NCI-H2227 treated with DMSO at 0.1 percent for 48 hours (cell line): ENCODE measurements at regions not wholly inside any gene's neighbourhood (a gene's known extent, or its start where the extent isn't known, plus 50 kb on each side); places are given as distances from the start of the nearest gene placed in this dataset.
"Not testable (repeated sequence)": the region's sequence is repeated elsewhere in the genome, so short reads cannot be mapped to it uniquely, and the experiment has no call there.

Experiments
- DNase-seq: peaks from one replicate; lab custom pipeline; 2025; lab: John Stamatoyannopoulos, UW

GRCh38 chrX:76774912-76775311 lies 347.4 kb downstream of the MAGEE1 start:
- DNase-seq: not testable (repeated sequence)

DNA sequence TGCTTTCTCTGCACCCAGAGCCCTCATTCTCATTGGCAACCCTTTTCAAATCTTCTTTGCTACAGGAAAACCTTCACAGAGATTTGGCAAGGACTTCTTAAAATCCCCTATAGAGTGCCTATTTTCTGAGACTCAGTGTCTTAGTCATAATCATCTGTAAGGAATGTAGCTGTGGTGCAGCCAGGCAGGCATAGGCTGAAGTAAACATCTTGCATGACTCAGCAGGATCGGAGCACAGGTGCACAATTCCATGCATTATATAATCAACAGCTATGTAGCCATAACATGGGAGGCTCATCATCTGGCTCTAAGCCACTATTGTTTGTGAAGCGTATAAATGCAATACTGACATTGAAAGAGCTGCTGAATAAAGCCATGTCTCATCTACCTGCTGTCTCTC lies 368.8 kb downstream of the MAGEE1 start:
- DNase-seq: no peak

- no peak for DNase-seq
These were observed 375.2 kb downstream of the MAGEE1 start for GRCh38 chrX:76802708-76803107.

- DNase-seq: no peak
These were observed 388.2 kb downstream of the MAGEE1 start for GRCh38 chrX:76815754-76816153.

GRCh38 chrX:76817279-76817678 lies 389.8 kb downstream of the MAGEE1 start:
- not testable (repeated sequence) for DNase-seq

DNA sequence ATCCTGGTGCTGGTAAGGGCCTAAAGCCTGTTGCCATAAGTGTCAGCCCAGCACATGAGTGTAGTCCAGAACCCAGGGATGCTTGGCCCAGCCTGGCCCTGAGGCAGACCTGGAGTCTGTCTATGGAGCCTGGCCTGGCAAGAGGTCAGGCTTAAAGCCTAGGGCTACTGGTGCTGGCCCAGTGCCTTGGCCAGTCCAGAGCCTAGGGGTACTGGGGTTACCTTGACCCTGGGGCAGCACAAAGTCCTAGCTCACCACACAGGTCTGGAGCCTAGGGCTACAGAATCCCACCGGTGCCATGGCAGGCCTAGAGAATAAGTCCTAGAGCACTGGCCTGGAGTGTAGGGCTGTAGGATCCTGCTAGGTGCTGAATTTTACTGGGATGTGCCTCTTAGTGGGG lies 393.8 kb downstream of the MAGEE1 start:
- DNase-seq: no peak

DNA sequence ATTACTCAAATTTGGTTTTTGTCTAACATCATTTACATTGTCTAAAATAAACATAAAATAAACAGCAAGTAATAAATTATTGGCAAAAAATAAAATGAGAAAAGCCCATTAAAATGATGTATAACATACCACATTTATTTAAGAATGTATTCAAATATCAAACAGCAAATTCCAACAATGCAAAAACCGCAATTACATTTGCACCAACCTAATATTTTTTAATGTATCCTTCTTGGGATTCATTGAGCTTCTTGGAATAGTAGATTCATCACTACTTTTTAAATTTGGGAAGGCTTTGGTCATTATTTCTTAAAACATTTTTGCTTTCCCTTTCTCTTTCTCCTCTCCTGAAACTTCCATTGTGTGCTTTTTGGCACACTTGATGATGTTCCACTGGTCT lies 400.2 kb downstream of the MAGEE1 start:
- DNase-seq: no peak

DNA sequence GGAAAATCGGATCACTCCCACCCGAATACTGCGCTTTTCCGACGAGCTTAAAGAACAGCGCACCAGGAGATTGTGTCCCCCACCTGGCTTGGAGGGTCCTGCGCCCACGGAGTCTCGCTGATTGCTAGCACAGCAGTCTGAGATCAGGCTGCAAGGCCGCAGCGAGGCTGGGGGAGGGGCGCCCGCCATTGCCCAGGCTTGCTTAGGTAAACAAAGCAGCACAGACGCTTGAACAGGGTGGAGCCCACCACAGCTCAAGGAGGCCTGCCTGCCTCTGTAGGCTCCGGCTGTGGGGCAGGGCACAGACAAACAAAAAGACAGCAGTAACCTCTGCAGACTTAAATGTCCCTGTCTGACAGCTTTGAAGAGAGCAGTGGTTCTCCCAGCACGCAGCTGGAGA lies 413.4 kb downstream of the MAGEE1 start:
- DNase-seq: not testable (repeated sequence)

DNA sequence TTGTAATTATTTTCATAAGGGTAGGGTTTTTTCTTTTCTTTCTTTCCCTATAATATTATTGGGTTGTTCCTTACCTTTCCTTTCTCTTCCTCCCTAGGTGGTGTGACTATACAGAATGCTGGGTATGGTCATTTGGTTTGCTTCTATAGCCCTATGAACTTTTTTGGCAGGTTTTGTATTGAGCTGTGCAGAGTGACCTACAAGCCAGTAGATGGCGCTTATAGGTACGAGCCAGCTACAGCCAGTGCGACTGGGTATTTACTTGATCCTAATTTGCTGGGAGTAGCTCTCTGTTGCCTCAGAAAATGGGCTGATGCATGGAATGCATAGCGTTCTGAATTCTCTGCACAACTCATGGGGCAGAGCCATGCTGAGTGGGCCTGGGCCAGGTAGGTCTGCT lies 423.3 kb downstream of the MAGEE1 start:
- no peak for DNase-seq

- DNase-seq: no peak
These were observed 435.0 kb downstream of the MAGEE1 start for GRCh38 chrX:76862509-76862908.

GRCh38 chrX:76893930-76894329 lies 466.4 kb downstream of the MAGEE1 start:
- DNase-seq: no peak

- DNase-seq: no peak
These were observed 488.3 kb downstream of the MAGEE1 start for GRCh38 chrX:76915836-76916235.

DNA sequence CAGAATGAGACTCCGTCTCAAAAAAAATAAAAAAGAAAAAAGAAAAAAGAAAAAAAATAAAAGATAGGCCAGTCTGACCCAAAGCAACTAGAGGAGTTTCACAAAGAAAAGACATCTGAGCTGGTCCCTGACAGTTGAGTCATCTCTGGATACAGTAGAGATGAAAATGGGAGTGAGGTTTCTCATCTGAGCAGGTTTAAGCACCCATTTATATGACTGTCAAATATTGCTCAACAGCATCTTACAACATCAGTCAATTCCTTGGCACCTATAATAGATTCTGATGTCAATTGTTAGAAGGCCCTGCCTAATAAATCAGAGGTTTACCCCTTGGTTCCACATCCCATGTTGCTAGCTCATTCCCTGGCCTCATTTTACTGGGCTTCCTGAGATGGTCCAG lies 490.5 kb downstream of the MAGEE1 start:
- no peak for DNase-seq

GRCh38 chrX:76919761-76920160 lies 492.3 kb downstream of the MAGEE1 start:
- no peak for DNase-seq

- no peak for DNase-seq
These were observed 493.1 kb downstream of the MAGEE1 start for GRCh38 chrX:76920607-76921006.

- DNase-seq: no peak
These were observed 493.7 kb downstream of the MAGEE1 start for GRCh38 chrX:76921176-76921575.

DNA sequence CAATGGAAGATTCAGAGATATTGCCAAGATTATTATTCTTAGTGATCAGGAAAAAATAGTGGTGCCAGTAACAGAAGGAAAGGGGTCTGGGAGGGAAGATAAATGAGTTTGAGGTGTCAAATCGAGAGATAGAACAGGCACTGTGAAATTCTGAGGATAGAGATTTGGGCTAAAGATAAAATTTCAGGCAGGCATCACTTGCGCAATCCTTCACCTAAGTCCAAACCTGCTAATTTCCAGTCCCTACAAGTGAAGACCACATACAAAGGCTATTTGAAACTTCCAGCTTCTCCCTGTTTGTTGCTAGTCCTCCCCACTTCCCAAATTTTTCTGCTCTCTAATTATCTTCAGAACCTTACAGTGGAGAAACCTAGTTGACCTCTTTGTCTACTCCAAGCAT lies 494.6 kb downstream of the MAGEE1 start:
- no peak for DNase-seq

- DNase-seq: not testable (repeated sequence)
These were observed 497.1 kb downstream of the MAGEE1 start for GRCh38 chrX:76924616-76925015.

- no peak for DNase-seq
These were observed 504.0 kb downstream of the MAGEE1 start for GRCh38 chrX:76931518-76931917.

DNA sequence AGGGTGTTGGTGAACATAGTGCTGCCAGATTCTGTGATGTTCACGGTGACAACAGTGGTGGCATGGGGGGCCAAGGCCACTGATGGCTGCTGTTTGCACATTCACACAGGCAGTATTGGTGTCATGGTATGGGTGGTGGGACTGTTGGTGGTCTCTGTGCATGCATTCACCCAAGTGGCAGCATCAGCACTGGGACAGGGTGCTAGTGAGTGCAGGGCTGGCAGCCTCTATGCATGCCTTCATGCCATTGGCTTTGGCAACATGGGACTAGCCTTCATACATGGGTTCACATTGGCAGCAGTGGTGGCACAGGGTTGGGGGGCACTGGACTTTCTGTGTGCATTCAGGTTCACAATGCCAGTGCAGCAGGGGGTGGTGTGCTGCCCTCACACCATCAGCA lies 489.7 kb upstream of the FGF16 start:
- no peak for DNase-seq

DNA sequence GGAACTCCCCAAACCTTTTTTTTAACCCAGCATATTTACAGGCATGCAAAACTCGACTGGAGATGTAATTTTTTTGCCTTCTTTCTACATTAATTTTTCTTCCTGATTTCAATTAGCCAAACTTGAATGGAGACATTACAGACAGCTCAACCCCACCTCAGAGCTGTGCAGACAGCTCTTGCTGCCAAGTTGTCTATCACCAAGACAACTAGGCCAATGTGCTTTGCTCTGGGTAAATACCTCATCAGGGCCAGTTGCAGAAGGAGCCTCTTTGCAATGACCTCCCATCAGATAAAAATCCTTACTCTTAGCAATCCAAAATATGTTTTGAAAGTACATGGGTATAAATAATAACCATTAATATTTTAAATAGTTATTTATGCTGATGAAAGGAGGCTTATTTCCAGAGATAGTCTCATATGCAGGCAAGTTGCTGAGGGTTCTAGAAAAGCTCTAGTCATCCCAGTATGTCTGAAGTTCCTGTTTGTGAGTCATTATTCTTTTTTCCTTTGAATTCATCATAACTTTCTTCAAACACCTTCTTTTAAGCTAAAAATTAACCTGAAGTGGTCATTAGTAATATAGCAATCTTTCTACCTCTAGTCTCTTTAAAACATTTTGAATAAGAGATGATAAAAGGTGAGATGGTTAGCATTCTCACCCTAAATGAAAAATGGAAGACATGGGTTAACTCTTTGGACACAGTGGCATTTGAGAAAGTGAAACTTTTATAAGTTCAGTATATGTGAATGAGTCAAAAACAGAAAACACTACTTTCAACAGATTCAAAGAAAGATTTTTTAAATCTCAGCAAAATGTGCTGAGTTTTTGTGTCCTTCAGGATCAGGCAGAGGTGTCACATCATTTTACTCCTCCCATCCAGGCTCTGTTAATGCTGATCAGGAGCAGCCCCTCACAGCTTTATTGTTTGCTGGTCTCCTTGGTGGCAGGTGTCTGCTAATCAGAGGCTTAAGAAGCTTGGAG lies 475.5 kb upstream of the FGF16 start:
- DNase-seq: no peak

GRCh38 chrX:76977452-76977851 lies 469.7 kb upstream of the FGF16 start:
- no peak for DNase-seq

DNA sequence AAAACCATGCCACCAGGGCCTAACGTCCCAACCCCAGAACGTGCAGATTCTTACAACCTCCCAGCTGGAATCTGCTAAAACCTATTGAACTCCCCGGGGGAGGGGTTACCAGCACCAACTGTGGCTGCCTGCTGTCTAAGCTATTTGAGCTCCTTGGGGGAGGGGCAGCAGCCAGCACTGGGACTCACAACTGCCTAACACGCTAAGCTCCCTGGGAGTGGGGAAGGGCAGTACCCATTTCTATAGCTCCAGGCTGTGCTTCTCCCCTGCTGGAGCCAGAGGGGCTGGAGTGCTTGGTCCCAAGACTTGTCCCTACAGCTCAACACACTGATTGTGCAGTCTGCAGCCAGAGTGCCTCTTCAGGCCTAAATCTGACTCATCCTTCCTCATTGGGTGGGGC lies 459.8 kb upstream of the FGF16 start:
- no peak for DNase-seq

GRCh38 chrX:76996641-76997040 lies 450.5 kb upstream of the FGF16 start:
- DNase-seq: no peak
